ENCODE measurements at regions not wholly inside any gene's neighbourhood (a gene's known extent, or its start where the extent isn't known, plus 50 kb on each side); places are given as distances from the start of the nearest gene placed in this dataset.

GRCh38 chr6:80508885-80509630, 402.6 kb downstream of the BCKDHB start:
- no peak for TF ChIP-seq CTCF (IDR thresholded peaks at IDR 0.05 in 4 of 5, conservative IDR thresholded peaks at IDR 0.05 in 1 of 5)
- no peak for TF ChIP-seq POLR2A (IDR thresholded peaks at IDR 0.05)

Data from gastrocnemius medialis (tissue), 4 donors.